A673 (cell line): ENCODE measurements at regions not wholly inside any gene's neighbourhood (a gene's known extent, or its start where the extent isn't known, plus 50 kb on each side); places are given as distances from the start of the nearest gene placed in this dataset.

Experiments
- EZH2 ChIP-seq: fragments of 200-600 bp; sonication (generic); IDR thresholded peaks from 2 replicates; pipeline ENCODE4 v1.6.1; 2017; ENCODE audit warnings: borderline replicate concordance, low read depth, mild to moderate bottlenecking, mixed read lengths, antibody characterized with exemption, low read length; ENCODE audit not compliant: poor library complexity, severe bottlenecking
- TF ChIP-seq, protein P1 (sequence below): fragments of 300-800, 200-600 bp; sonication (generic); conservative IDR thresholded peaks from 2 replicates; pipeline ENCODE4 v1.5.1; 2017; ENCODE audit warnings: low read depth, mild to moderate bottlenecking, antibody characterized with exemption, low read length, moderate library complexity, mixed read lengths

DNA sequence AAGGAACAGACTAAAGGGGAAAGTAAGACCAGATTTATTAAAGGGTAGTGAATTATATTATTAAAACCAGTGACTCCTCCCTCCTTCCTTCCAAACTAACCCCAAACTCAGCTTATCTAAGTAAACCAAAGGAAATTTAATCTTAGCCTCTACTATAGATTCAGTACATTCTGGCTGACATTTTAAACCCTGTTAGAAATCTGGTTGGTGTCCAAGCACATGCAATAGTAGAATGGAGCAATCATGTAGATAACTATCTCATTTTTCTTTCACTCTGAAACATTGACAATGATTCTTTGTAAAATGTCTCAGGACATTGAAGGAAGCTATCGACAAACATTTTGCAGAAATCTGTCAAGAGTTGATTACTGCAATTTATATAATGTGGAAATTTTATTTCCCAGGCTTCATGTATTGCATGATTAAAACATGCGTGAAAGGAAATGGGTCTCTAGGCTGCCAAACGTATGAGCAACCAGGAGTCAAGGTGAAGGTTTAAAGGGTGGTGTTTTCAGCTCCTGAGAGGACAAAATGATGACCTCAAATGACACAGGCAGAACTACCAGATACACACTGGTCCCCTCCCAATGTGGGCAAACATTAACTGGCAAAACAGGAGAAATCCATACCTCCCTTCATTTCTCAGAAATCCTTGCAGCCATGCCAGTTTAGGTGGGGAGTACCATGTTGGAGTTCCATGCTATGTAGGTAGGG, 58.2 kb upstream of the RBM47 start:
- no peak for TF ChIP-seq EZH2
- TF ChIP-seq, protein P1, sequence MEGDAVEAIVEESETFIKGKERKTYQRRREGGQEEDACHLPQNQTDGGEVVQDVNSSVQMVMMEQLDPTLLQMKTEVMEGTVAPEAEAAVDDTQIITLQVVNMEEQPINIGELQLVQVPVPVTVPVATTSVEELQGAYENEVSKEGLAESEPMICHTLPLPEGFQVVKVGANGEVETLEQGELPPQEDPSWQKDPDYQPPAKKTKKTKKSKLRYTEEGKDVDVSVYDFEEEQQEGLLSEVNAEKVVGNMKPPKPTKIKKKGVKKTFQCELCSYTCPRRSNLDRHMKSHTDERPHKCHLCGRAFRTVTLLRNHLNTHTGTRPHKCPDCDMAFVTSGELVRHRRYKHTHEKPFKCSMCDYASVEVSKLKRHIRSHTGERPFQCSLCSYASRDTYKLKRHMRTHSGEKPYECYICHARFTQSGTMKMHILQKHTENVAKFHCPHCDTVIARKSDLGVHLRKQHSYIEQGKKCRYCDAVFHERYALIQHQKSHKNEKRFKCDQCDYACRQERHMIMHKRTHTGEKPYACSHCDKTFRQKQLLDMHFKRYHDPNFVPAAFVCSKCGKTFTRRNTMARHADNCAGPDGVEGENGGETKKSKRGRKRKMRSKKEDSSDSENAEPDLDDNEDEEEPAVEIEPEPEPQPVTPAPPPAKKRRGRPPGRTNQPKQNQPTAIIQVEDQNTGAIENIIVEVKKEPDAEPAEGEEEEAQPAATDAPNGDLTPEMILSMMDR, result no peak
